ENCODE measurements at regions not wholly inside any gene's neighbourhood (a gene's known extent, or its start where the extent isn't known, plus 50 kb on each side); places are given as distances from the start of the nearest gene placed in this dataset.

- no peak for DNase-seq
Measured at GRCh38 chr15:47292638-47293190, 424.6 kb upstream of the SEMA6D start.

DNA sequence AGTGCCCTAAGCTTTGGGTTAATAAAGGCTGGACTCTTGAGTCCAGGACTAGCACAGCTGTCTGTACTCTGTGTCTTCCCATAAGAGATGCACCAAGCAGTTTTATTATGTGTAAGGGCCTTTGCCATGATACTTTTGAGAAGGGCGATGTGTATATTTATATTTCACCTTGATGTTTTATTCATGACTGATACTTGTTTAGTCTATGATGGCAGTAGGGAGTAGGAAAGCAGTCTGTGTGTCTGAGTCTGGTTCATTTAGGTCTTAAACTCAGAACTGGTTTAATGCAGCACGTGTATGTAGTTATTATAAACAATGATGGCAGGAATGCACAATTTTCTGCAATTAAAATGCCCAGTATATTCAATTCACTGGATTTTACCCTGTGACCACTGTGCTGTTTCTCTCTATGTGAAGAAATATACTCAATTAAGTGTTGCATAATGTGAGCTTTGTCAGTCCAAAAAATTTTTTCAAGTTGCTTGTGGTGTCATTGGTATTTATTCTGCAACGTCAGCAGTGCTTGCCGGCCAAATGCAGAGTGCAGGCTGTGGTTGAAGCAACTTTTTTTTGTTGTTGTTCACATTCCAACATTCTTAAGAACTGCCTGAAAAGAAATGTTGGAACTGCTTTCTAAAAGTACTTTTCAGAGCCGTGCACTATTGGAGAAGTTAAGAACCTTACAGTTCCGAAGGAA, 423.7 kb upstream of the SEMA6D start:
- no peak for DNase-seq

DNA sequence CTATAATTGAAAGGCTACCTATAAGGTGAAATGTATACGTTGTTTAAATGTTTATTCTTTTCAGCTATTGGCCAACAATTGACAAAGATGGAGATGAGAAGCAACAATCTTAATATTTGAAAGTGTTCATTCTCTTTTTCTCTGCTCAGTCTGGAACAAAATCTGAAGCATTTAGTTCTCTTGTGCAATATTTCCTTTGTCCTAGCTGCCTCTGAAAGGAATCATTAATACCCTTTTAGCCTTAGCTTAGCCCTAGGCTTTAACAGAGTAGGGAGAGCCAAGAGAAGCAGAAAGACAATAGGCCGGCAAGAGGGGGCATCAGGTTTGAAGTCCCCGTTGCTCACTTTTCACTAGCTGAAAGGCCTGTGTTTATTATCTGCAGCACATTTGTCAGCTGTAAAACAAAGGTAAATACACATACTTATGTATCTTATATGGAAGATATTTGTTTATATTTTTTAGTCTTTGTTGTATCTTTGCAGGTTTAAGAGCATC, 422.5 kb upstream of the SEMA6D start:
- no peak for DNase-seq

DNA sequence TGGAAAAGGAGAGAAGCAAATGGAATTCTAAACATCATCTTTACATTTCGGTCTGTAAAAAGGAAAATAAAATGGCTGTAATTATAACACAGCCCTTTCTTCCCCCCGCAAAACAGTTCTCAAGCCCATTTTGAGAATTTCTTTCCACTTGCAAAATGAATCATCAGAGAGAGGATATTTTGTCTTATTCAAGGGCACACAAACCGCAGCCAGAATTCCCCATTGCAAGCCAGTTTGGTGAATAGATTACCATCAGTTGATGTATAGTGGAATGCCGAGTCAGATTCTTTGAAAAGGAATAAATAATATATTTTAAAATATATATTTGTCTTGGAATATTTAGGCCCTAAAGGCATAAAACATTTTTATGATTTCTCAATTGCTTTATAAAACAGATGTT, 420.4 kb upstream of the SEMA6D start:
- no peak for DNase-seq

GRCh38 chr15:47299846-47300434, 417.4 kb upstream of the SEMA6D start:
- no peak for DNase-seq

- no peak for DNase-seq
Measured at GRCh38 chr15:47300596-47300995, 416.7 kb upstream of the SEMA6D start.

DNA sequence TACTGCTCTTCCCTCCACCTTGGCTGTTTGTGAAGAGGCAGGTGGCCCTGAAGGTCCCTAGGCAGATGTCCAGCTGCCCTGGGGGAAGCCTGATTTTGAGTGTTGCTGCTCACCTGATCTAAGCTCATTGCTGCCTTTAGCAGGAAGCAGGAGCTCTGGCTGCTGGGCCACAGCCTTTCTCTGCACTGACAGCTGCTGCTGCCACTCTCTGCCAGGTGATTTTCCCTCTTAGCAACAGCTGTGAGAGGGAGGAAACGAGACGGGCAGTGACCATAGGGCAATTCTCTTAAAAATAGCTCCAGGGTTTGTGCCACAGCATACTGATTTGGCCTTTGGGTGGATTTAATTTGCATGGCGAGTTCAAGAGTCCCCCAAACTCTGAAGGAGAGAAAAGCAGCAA, 415.8 kb upstream of the SEMA6D start:
- no peak for DNase-seq

GRCh38 chr15:47304656-47305055, 412.6 kb upstream of the SEMA6D start:
- no peak for DNase-seq

GRCh38 chr15:47312161-47312560, 405.1 kb upstream of the SEMA6D start:
- no peak for DNase-seq

GRCh38 chr15:47326410-47327333, 390.6 kb upstream of the SEMA6D start:
- no peak for DNase-seq

GRCh38 chr15:47331829-47332393, 385.4 kb upstream of the SEMA6D start:
- DNase-seq: no peak

GRCh38 chr15:47332481-47332880, 384.8 kb upstream of the SEMA6D start:
- DNase-seq: no peak

DNA sequence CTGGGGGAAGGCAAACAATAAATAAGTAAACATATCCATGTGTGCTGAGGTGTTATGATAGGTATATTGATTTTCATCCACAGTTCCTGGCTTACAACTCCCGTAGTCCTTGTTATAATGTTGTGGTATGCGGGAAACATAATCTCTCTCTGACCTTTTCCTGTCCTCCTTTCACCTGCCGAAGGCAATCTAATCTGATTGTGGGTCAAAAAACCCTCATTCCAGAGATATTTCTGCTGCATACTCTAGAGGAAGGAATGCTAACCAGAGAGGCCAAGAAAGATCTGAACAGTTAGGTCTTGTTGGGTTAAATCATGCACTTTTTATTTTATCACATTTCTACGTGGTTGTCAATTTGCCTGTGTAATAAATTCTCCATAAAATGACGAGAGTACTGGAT, 383.6 kb upstream of the SEMA6D start:
- DNase-seq: no peak

DNA sequence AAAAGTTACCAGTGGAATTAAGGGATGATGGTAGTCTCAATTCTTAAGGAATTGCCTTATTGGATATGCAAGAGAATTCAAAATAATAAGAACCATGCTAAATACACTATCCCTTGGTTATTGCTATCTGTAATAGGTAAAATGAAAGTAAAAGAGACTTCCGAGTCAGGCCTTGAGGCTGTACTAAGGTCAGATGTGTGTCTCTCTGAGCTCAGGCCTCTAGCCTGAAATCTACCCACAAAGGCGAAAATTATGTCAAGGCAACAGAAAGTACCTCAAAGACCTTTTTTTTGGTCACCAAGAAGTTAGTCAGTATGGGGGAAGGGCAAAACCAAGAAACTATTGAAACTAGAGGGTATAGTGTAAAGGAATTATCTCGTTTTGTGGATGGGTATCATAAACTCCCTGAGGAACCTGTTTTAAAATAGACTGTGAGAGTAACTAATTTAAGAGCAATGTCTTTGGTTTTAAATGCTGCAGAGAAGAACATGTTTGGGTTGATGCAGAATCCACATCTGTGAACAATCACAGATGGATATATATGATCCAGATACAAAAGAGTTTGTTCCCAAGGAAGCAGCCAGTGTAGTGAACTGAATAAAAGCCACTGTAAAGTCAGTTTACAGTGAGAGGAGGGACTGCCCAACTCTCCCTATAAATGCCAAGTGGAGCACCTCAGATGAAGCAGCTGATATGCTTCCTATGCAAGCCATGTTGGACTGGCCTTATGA, 382.3 kb upstream of the SEMA6D start:
- no peak for DNase-seq

DNA sequence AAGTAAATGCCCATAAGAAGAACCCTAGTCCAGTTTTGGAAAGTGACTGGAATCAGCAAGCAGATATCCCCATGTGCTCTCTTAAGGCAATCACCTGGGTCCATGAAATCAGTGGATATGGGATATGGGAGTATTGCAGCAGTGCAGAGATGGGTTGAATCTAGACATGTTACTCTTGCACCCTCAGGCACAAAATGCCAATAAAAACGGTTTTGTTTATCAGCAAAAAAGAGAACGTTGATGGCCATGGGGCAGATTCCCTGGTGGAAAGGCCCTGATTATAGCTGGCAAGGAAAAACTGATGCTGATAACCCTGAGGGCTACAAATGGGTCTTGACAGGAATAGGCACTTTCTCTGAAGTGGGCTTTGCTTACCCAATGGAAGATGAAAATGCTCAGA, 380.2 kb upstream of the SEMA6D start:
- DNase-seq: no peak

- DNase-seq: no peak
Measured at GRCh38 chr15:47337836-47338235, 379.5 kb upstream of the SEMA6D start.

DNA sequence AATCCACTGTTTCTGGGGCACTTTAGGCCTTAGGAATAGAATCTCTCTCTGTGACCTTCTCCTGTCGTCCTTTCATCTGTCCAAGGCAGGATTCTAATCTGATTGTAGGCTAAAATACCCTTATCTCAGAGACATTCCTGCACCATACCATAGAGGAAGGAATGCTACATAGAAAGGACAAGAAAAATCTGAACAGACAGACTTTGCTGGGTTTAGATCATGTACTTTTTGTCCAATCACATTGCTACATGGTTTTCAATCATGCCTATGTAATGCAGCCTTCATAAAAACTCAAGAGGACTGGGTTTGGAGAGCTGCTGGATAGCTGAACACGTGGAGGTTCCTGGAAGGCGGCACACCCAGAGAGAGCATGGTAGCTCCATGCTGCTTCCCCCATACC, 378.5 kb upstream of the SEMA6D start:
- DNase-seq: no peak

DNA sequence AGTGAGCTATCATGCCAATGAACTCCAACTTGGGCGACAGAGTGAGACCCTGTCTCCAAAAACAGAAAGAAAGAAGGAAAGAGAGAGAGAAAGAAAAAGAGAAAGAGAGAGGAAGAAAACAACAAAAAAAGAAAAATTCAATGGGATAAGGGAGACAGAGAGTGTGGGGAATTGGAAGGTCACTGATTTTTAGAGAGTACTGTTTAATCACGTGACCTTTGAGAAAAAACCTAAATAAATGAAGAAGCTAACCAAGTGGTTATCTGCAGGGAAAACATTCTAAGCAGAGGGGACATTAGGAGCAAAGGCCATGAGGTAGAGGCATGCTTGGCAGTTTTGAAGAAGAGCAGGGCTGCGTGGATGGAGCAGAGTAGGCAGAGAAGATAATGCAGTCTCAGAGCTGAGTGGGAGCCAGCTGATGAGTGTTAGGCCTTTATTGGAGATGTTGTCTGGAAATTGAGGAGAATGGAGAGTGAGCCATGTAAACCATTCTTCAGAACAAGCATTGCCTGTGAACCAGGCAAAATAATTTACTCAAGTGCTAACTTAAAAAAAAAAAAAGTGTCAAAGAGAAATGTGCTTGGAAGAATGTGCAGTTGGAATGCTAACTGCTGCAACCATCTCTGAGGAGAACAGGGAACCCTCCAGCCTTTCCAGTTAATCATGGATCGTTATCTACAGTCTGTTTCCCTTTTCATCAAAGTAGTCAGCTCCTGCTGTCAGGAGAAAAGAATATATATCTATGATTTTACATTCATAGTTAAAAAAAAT, 377.3 kb upstream of the SEMA6D start:
- DNase-seq: no peak

- DNase-seq: no peak
Measured at GRCh38 chr15:47340571-47340920, 376.8 kb upstream of the SEMA6D start.

DNA sequence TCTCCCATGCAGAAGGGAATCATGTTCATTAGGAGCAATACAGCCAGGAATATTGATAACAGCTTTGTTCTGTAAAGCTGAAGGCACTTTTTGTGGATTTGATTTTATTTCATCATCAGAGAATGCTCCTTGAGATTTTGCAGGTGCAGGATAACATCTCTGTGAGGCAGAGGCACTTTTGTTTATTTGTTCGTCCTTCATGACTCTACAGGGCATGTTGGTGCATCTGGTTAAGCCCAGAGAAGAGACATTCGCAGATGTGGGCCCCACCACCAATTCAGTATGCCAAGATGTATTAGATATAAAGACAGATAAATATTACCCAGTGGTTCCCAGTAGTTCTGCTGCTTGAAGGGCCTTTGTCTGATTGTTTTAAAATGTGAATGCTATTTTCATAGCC, 368.1 kb upstream of the SEMA6D start:
- no peak for DNase-seq

DNA sequence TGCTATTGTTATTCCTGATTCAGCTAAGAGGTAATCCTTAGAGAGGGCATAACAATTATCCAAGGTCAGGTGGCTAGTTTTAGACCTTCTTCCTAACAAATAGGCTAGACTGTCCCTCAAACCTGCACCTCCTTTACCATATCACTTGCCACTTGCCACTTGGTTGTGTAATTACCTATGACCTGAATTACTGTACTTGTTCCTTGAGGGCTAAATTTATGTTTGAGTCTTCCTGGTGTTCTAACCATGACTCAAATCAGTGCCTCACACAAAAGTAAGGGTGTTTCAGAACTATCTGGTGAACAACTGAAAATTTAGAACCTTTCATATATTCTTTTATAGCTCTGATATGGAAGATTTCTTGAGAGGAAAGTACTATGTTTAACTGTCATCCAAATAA, 365.8 kb upstream of the SEMA6D start:
- no peak for DNase-seq

GRCh38 chr15:47352217-47352616, 365.1 kb upstream of the SEMA6D start:
- no peak for DNase-seq

Data from CD4-positive, alpha-beta T cell treated with Interferon gamma for 1 hour (primary cell).